ENCODE measurements at regions not wholly inside any gene's neighbourhood (a gene's known extent, or its start where the extent isn't known, plus 50 kb on each side); places are given as distances from the start of the nearest gene placed in this dataset.

- Histone ChIP-seq H3K4me3 (ENCODE audit: low read depth in 1 of 2, low read length in 2 of 2) (no peak overlapping the region), H3K9me3 (ENCODE audit: control insufficient read depth in 1 of 2, low read length in 2 of 2) (no peaks in the 10 kb centered on the region), H3K36me3 (ENCODE audit: control insufficient read depth in 1 of 2, insufficient read depth in 2 of 2, low read length in 2 of 2) (no peaks in the 10 kb centered on the region), H3K27ac (ENCODE audit: low read length) (no peak overlapping the region), H3K27me3 (ENCODE audit: low read depth, low read length) (no peaks in the 10 kb centered on the region), H3K4me1 (ENCODE audit: control insufficient read depth in 1 of 2, insufficient read depth in 2 of 2, low read length in 2 of 2) (peaks cover 0 to 2% of the 10 kb centered on the region in 2 donors)
Measured at GRCh38 chr20:4488407-4489339, 197.6 kb upstream of the PRNP start.

- no peak overlapping the region for H3K27ac ChIP-seq (ENCODE audit: low read length)
- H3K4me1 ChIP-seq (ENCODE audit: control insufficient read depth in 1 of 2, insufficient read depth in 2 of 2, low read length in 2 of 2) = peaks cover 0 to 5% of the 10 kb centered on the region in 2 donors
- no peak overlapping the region for H3K4me3 ChIP-seq (ENCODE audit: low read depth in 1 of 2, low read length in 2 of 2)
- H3K36me3 ChIP-seq (ENCODE audit: control insufficient read depth in 1 of 2, insufficient read depth in 2 of 2, low read length in 2 of 2) = no peaks in the 10 kb centered on the region
- no peaks in the 10 kb centered on the region for H3K9me3 ChIP-seq (ENCODE audit: control insufficient read depth in 1 of 2, low read length in 2 of 2)
- H3K27me3 ChIP-seq (ENCODE audit: low read depth, low read length) = no peaks in the 10 kb centered on the region
Measured at GRCh38 chr20:4484379-4484997, 201.8 kb upstream of the PRNP start.

GRCh38 chr20:4483961-4484360 lies 202.3 kb upstream of the PRNP start:
- no peak overlapping the region for H3K4me3 ChIP-seq (ENCODE audit: low read depth in 1 of 2, low read length in 2 of 2)
- H3K27me3 ChIP-seq (ENCODE audit: low read depth, low read length) = no peaks in the 10 kb centered on the region
- H3K27ac ChIP-seq (ENCODE audit: low read length) = no peak overlapping the region
- H3K9me3 ChIP-seq (ENCODE audit: control insufficient read depth in 1 of 2, low read length in 2 of 2) = no peaks in the 10 kb centered on the region
- H3K36me3 ChIP-seq (ENCODE audit: control insufficient read depth in 1 of 2, insufficient read depth in 2 of 2, low read length in 2 of 2) = no peaks in the 10 kb centered on the region
- peaks cover 0 to 5% of the 10 kb centered on the region in 2 donors for H3K4me1 ChIP-seq (ENCODE audit: control insufficient read depth in 1 of 2, insufficient read depth in 2 of 2, low read length in 2 of 2)

GRCh38 chr20:4483486-4483885 lies 202.8 kb upstream of the PRNP start:
- Histone ChIP-seq H3K27ac (ENCODE audit: low read length) (no peak overlapping the region), H3K27me3 (ENCODE audit: low read depth, low read length) (no peaks in the 10 kb centered on the region), H3K36me3 (ENCODE audit: control insufficient read depth in 1 of 2, insufficient read depth in 2 of 2, low read length in 2 of 2) (no peaks in the 10 kb centered on the region), H3K4me3 (ENCODE audit: low read depth in 1 of 2, low read length in 2 of 2) (no peak overlapping the region), H3K4me1 (ENCODE audit: control insufficient read depth in 1 of 2, insufficient read depth in 2 of 2, low read length in 2 of 2) (peaks cover 0 to 5% of the 10 kb centered on the region in 2 donors), H3K9me3 (ENCODE audit: control insufficient read depth in 1 of 2, low read length in 2 of 2) (no peaks in the 10 kb centered on the region)

GRCh38 chr20:4480104-4480503 lies 206.2 kb upstream of the PRNP start:
- Histone ChIP-seq H3K27me3 (ENCODE audit: low read depth, low read length) (no peaks in the 10 kb centered on the region), H3K4me1 (ENCODE audit: control insufficient read depth in 1 of 2, insufficient read depth in 2 of 2, low read length in 2 of 2) (peaks cover 0 to 5% of the 10 kb centered on the region in 2 donors), H3K36me3 (ENCODE audit: control insufficient read depth in 1 of 2, insufficient read depth in 2 of 2, low read length in 2 of 2) (no peaks in the 10 kb centered on the region), H3K9me3 (ENCODE audit: control insufficient read depth in 1 of 2, low read length in 2 of 2) (no peaks in the 10 kb centered on the region), H3K4me3 (ENCODE audit: low read depth in 1 of 2, low read length in 2 of 2) (no peak overlapping the region), H3K27ac (ENCODE audit: low read length) (no peak overlapping the region)

- H3K27me3 ChIP-seq (ENCODE audit: low read depth, low read length) = no peaks in the 10 kb centered on the region
- no peaks in the 10 kb centered on the region for H3K4me1 ChIP-seq (ENCODE audit: control insufficient read depth in 1 of 2, insufficient read depth in 2 of 2, low read length in 2 of 2)
- H3K36me3 ChIP-seq (ENCODE audit: control insufficient read depth in 1 of 2, insufficient read depth in 2 of 2, low read length in 2 of 2) = no peaks in the 10 kb centered on the region
- no peaks in the 10 kb centered on the region for H3K9me3 ChIP-seq (ENCODE audit: control insufficient read depth in 1 of 2, low read length in 2 of 2)
- H3K27ac ChIP-seq (ENCODE audit: low read length) = no peak overlapping the region
- H3K4me3 ChIP-seq (ENCODE audit: low read depth in 1 of 2, low read length in 2 of 2) = no peak overlapping the region
Measured at GRCh38 chr20:4476903-4477500, 209.3 kb upstream of the PRNP start.

- H3K4me3 ChIP-seq (ENCODE audit: low read depth in 1 of 2, low read length in 2 of 2) = no peak overlapping the region
- H3K27ac ChIP-seq (ENCODE audit: low read length) = no peak overlapping the region
- no peaks in the 10 kb centered on the region for H3K36me3 ChIP-seq (ENCODE audit: control insufficient read depth in 1 of 2, insufficient read depth in 2 of 2, low read length in 2 of 2)
- H3K27me3 ChIP-seq (ENCODE audit: low read depth, low read length) = no peaks in the 10 kb centered on the region
- no peaks in the 10 kb centered on the region for H3K9me3 ChIP-seq (ENCODE audit: control insufficient read depth in 1 of 2, low read length in 2 of 2)
- no peaks in the 10 kb centered on the region for H3K4me1 ChIP-seq (ENCODE audit: control insufficient read depth in 1 of 2, insufficient read depth in 2 of 2, low read length in 2 of 2)
Measured at GRCh38 chr20:4472906-4473305, 213.3 kb upstream of the PRNP start.

- Histone ChIP-seq H3K27me3 (ENCODE audit: low read depth, low read length) (no peaks in the 10 kb centered on the region), H3K4me1 (ENCODE audit: control insufficient read depth in 1 of 2, insufficient read depth in 2 of 2, low read length in 2 of 2) (no peaks in the 10 kb centered on the region), H3K9me3 (ENCODE audit: control insufficient read depth in 1 of 2, low read length in 2 of 2) (no peaks in the 10 kb centered on the region), H3K4me3 (ENCODE audit: low read depth in 1 of 2, low read length in 2 of 2) (no peak overlapping the region), H3K36me3 (ENCODE audit: control insufficient read depth in 1 of 2, insufficient read depth in 2 of 2, low read length in 2 of 2) (no peaks in the 10 kb centered on the region), H3K27ac (ENCODE audit: low read length) (no peak overlapping the region)
Measured at GRCh38 chr20:4471221-4471620, 215.0 kb upstream of the PRNP start.

- Histone ChIP-seq H3K27me3 (ENCODE audit: low read depth, low read length) (no peaks in the 10 kb centered on the region), H3K27ac (ENCODE audit: low read length) (no peak overlapping the region), H3K4me3 (ENCODE audit: low read depth in 1 of 2, low read length in 2 of 2) (no peak overlapping the region), H3K36me3 (ENCODE audit: control insufficient read depth in 1 of 2, insufficient read depth in 2 of 2, low read length in 2 of 2) (no peaks in the 10 kb centered on the region), H3K4me1 (ENCODE audit: control insufficient read depth in 1 of 2, insufficient read depth in 2 of 2, low read length in 2 of 2) (no peaks in the 10 kb centered on the region), H3K9me3 (ENCODE audit: control insufficient read depth in 1 of 2, low read length in 2 of 2) (no peaks in the 10 kb centered on the region)
Measured at GRCh38 chr20:4470375-4470774, 215.9 kb upstream of the PRNP start.

- Histone ChIP-seq H3K4me3 (ENCODE audit: low read depth in 1 of 2, low read length in 2 of 2) (no peak overlapping the region), H3K27me3 (ENCODE audit: low read depth, low read length) (no peaks in the 10 kb centered on the region), H3K27ac (ENCODE audit: low read length) (no peak overlapping the region), H3K9me3 (ENCODE audit: control insufficient read depth in 1 of 2, low read length in 2 of 2) (no peaks in the 10 kb centered on the region), H3K4me1 (ENCODE audit: control insufficient read depth in 1 of 2, insufficient read depth in 2 of 2, low read length in 2 of 2) (no peaks in the 10 kb centered on the region), H3K36me3 (ENCODE audit: control insufficient read depth in 1 of 2, insufficient read depth in 2 of 2, low read length in 2 of 2) (no peaks in the 10 kb centered on the region)
Measured at GRCh38 chr20:4469910-4470309, 216.3 kb upstream of the PRNP start.

- Histone ChIP-seq H3K36me3 (ENCODE audit: control insufficient read depth in 1 of 2, insufficient read depth in 2 of 2, low read length in 2 of 2) (no peaks in the 10 kb centered on the region), H3K4me1 (ENCODE audit: control insufficient read depth in 1 of 2, insufficient read depth in 2 of 2, low read length in 2 of 2) (no peaks in the 10 kb centered on the region), H3K27ac (ENCODE audit: low read length) (no peak overlapping the region), H3K4me3 (ENCODE audit: low read depth in 1 of 2, low read length in 2 of 2) (no peak overlapping the region), H3K27me3 (ENCODE audit: low read depth, low read length) (no peaks in the 10 kb centered on the region), H3K9me3 (ENCODE audit: control insufficient read depth in 1 of 2, low read length in 2 of 2) (no peaks in the 10 kb centered on the region)
Measured at GRCh38 chr20:4468114-4468513, 218.1 kb upstream of the PRNP start.

All from muscle layer of duodenum (tissue), 2 donors.